HG03103 (cell line): ENCODE measurements at regions not wholly inside any gene's neighbourhood (a gene's known extent, or its start where the extent isn't known, plus 50 kb on each side); places are given as distances from the start of the nearest gene placed in this dataset.

ENCODE experiments used
- ATAC-seq: cut with Tn5 transposase; IDR thresholded peaks from one replicate; pipeline ENCODE4 v1.9.1; 2021; ENCODE audit warnings: low read depth; ENCODE audit not compliant: unreplicated experiment

DNA sequence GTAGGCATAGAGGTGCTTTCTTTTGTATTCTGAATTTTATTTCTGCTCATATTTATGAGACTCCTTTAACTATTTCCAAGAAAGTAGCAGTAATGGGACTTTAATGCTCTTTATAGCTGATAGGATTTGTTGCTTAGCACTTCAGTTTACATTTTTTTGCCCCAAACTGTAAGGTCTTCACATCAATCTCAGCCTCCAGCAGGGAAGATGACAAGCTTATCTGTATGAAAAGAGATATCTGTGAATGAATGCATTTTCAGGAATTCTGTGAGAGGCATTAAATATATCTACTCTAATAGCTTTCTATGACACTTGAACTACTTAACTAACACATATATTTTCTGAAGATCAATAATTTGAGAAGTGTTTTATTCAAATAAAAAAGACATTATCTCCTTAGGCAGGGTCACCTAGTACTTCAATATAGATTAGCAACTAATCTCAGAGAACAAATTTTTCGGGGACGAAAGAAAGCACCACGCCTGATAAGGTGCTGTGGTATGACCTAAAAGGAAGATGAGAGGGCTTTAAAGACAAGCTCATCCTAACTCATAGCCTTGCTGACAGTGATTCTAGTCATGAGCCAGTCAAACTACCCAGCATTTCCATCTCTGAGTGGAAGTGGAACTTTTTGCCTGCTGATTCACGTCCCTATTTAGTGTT is 766.1 kb upstream of the CNTNAP5 start:
- no peak for ATAC-seq

DNA sequence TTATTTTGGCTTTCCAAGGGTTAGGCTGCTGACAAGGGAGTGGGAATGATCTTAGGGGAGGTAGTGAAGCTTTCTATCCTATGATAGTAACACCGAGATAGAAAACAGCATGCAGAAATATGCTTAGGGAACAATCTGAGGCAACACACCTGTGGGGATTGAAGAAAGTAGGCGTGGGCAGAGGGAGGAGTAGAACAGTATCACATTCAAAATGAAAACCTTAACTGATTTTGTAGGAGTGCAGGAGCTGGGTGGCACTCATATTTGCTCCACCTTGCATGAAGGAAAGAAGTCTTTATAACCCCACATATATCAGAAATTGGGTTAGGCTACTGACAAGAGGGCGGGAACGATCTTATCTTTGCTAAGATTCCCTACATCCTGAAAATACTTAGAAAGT is 762.2 kb upstream of the CNTNAP5 start:
- no peak for ATAC-seq

DNA sequence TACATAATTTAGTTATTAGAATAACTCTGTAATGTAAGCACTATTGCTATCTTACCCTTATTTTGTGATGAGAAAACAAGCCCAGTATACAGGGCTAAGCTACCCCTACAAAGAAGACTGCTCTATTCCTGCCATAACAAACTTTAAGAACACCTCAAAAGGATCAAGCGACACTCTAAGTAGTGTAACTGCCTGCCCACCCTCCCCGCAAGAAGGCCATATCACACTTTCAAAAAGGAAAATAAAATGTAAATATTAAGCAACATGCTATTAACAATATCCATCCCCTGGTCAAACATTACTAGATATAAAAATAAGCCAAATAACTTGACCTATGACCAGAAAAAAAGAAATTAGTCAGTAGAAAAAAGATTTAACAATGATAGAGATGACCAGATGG is 741.7 kb upstream of the CNTNAP5 start:
- ATAC-seq, result no peak

DNA sequence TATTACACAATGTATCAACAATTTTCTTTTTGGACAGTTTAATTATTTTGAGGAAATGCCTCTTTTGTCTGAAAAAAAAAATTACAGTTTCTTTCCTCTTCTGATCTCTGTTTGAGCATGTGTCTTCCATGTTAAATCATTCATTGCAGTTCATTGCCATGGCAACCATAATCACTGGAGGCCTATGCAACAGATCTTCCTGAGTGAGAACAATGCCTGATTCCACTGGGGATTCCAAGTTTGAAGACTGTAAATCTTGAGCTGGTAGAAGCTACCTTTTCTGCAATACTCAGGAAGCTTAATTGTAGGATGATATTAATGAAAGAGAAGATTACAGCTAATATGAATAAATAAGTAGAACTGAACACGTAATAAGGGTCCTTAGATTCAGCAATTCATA is 721.4 kb upstream of the CNTNAP5 start:
- no peak for ATAC-seq
